ENCODE measurements at regions not wholly inside any gene's neighbourhood (a gene's known extent, or its start where the extent isn't known, plus 50 kb on each side); places are given as distances from the start of the nearest gene placed in this dataset.
"Not testable (repeated sequence)": the region's sequence is repeated elsewhere in the genome, so short reads cannot be mapped to it uniquely, and the experiment has no call there.

DNA sequence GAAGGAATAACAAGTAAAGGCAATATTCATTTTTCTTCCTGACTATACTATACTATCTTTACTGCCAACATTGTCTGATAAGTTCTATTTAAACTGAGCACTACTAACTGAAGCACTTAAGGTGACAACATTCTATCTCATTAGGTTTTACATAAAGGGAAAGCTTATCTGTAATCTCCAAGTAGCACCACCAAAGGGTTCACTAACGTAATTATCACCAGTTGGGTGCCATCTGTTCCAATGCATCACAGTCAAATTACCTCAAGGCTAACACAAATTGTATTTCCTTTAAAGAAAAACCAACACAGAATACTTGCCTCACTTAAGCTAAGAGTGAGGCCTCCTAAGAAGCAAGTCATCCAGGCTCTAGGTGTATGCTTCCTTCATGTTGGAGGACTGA is 453.8 kb downstream of the RAP2B start:
- no peak for DNase-seq (ENCODE audit: low read depth)

DNA sequence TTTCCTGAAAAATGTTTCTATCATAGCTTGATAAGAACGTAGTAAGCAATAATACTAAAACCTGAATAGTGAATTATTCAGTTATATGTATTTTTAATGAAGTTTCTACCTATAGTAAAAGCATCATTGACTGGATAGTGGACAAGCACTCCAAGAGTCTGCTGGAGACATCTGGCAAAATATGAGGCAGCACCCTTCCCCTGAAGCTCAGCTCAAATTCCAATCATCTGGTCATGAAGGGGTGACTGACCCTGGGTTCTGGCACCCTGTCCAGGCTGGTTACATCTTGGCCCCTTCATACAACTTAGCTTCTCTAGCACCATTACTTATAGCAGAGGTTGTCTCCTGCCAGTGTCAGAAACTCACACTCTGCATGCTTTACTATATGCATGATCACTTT is 455.4 kb downstream of the RAP2B start:
- DNase-seq (ENCODE audit: low read depth), result no peak

DNA sequence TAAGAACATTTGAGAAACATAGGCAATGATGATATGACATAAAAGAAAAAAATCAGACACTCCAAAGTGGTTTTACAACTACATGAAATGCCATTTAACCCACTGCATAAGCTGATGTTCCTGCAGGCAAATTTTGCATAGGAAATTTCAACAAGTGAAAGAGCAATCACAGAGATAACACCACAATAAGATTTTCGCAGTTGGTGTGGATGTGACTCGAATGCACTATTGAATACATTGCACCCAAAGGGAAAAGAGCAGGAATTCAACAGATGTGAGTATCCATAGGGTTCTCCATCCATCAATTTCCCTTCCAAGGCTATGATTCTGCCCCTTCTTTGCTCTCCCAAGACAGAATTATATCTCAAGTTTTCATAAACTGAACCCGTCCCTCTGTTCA is 456.1 kb downstream of the RAP2B start:
- no peak for DNase-seq (ENCODE audit: low read depth)

DNA sequence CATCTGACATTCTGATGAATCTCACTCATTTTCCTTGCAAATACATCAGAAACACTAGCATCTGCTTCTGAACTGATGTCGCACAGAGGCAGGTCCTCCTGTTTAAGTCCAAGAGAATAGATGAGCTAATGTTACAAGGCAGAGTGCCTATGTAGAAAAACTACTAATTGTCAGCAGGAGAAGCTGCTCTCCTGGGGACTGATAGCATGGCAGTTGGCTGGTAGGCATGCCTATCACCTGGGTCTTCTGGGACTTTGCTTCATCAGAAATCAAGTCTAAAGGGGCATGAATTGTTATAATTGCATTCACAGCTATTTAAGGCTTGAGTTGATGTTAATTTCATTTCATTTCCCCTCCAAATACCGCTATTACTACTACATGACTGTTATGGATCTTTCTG is 457.2 kb downstream of the RAP2B start:
- DNase-seq (ENCODE audit: low read depth), result no peak

DNA sequence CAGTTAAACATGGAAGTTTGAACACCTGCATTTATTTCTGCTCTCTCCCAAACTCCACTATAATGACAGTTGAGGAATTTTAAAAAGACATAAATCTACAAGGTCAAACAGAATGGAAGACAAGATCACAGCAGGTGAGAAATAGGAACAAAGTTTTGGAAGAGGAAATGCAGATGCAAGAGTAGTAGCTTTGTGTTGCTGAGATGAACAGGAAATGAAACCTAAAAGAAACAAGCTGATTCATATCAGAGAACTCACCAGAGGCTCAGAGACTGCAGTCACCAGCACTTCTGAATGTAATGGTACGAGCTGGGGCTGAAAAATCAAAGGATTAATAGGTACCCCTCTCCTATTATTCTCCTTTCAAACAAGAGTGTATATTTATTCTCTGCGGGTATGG is 459.9 kb downstream of the RAP2B start:
- DNase-seq (ENCODE audit: low read depth), result no peak

DNA sequence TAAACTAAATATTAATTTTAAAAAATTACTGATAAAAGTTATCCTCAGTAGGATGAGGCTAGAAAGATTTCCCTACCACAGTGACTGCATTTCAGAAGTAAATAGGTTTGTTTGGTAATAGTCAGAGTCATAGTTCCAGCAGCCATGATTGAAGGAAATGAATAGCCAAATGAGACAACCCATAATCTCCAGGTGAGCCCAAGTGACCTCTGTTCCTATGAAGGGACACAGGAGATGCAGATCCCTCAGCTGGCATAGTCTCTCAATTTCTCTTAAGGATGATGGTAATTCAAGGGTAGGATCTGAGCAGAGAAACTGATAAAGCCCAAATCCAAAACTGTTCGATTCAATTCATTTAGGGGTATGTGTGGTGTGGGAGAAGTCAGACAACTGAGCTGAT is 461.8 kb downstream of the RAP2B start:
- no peak for DNase-seq (ENCODE audit: low read depth)

DNA sequence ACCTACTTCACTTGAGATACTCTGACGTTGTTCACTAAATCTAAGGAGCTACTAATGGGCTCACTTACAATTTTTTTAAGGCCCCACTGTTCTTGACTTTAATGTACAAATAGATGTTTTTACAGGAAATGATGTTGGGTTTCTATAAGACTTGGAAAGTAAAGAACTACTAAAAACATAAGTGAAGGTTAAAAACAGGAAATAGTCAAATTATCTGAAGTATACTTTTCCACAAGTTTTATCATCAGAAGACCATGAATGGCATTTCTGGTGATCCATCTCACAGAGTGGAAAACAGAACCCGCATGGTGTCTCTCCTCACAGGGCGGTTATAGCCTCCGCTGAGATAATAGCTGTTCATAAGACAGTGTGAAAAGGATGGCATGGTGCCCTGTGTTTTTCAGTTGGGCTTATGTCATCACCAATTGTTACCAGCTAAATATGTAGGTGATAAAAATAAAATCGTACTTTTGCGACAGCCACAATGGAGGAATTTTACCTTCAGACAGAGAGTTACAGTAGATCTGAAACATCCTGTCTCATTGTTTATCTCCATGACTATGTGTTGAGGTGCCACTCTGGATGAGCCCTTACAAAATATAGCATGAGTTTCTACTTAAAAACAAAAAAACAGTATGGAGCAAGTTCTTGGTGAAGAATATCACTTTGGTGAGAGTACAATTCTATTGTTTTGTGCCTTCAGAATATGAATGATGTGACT is 462.4 kb downstream of the RAP2B start:
- no peak for DNase-seq (ENCODE audit: low read depth)

DNA sequence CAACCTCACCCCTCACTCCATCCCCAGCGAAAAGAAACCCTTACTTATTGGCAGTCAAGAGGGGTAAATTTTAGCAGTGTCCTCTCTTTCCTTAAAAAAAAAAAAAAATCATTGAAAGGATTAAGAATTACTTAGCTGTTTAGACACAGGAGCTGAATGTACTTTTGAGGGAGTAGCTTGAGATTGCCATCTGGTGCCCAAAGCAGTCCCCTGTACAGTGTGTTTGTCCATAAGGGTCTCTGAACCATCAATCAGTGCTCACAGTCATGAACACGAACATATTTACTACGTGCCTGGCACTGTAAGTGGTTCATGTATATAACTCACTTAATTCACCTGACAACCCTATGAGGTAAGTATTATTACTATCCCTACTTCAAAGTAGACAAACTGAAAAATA is 463.5 kb downstream of the RAP2B start:
- DNase-seq (ENCODE audit: low read depth), result no peak

DNA sequence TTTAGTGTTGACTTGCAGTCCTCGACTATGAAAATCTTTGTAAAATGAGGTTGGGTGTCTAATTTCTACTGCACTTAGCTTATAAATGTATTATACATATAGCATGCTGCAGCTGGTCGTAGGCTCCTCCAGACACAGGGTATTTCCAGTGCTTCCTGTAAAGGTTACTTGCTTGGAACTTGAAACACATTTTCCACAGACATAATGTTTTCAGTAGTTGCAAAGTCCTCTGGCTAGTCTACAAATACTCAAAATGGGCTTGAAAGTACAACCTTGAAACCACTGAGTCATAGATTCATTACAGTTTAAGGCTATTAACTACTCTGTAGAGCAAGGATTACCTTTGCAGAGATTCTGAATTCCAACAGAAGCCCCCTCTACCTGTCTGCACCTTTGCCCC is 464.1 kb downstream of the RAP2B start:
- no peak for DNase-seq (ENCODE audit: low read depth)

DNA sequence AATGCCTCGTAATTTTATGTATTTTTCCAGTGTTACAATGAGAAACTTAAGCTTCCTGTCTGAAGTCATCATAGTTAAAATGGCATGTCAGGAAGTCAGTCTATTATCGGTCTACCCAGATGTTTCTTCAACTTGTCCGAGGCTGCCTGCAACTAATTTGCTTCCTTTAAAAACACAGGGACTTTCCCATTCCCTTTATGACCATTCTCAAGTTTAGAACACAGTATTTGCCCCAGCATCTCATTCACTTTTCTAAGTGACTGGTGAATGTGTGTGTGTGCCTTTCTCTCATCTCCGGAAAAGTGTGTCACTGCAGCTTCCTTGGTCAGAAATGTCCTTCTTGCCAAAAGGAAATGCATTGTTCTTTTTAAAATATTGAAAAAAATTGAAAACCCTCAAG is 466.6 kb downstream of the RAP2B start:
- DNase-seq (ENCODE audit: low read depth), result no peak

DNA sequence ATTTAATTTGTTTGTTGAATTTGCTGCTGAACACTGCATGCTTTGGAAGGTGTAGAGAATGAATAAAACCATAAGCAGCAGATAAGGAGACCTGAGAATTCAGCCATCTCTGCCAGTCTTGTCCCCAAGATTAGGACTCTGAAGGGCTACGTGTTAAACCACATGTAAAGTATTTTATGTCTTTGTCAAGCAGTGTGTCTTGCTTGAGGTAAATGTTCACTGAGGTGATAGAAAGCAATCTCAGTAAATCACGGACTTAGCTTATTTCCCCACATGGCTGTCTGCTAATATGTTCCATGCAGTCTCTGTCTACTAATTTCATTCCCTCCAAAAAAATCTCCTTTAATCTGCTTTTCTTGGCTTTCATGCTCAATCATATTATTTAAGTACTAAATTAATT is 467.1 kb downstream of the RAP2B start:
- DNase-seq (ENCODE audit: low read depth), result no peak

DNA sequence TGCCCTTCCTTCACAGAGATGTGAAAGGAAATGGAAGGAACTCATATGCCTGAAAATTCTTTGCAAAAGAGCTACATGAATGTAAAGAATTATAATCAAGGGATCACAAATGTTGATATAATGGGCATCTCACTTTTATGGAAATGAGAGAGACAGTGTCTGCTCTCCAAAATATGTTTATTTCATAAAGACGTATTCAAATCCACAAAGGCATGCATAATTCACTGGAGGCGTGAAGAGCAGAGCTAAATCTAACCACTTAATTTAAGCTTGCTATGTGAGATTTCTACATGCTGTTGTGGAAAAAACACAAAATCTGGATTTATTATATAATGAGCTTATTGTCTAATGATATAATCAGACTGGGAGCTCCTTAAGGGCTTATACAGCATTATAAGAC is 469.1 kb downstream of the RAP2B start:
- DNase-seq (ENCODE audit: low read depth), result no peak

DNA sequence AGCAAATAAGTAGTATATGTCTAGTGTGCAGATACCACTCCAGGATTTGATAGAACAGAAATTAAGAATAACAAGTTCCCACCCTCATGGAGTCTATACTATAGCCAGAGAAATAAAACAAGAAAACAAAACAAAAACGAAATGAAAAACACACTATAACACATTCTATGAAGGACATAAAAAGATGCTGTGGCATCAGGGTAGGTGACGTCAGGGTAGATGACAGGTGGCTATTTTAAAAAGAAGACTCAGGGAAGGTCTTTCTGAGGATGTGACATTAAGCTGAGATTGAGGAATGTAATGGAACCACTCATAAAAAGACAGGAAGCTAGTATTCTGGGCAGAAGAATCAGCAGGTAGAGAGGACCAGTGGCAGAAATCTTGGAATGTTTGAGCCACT is 469.6 kb downstream of the RAP2B start:
- DNase-seq (ENCODE audit: low read depth), result no peak

DNA sequence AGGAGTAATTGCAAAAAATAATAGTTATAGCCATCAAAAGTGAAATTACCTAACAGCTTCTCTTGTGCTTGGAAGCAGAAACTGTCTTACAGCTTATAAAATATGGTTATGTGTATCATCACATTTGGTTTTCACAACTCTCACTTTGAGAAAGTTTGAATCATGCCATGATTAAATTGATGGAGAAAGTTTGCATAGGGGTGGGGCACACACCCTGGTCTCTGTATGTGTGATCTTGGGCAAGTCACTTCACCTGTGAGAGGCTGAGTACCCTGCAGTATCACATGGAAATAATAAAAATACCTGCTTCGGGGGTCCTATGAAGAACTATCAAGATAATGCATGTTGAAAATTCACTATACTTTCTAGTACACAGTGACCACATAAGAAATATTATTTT is 471.4 kb downstream of the RAP2B start:
- no peak for DNase-seq (ENCODE audit: low read depth)

DNA sequence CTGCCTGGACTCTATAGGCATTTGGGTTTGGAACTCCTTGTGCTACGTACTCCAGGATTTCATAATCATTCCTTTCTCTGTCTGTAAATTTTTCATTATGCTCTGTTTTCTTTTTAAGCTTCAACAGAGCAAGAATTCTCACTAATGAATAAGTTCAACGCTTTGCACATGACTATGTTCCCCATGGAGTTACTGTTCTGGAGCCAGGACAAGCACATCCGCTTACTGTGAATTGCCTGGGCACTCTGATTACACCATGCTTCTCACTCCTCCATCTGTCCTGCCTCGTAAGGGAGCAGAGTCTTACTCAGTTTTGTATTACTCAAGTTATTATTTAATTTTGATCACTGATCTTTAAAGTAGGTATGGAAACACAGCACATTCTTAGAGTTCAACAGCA is 472.7 kb downstream of the RAP2B start:
- DNase-seq (ENCODE audit: low read depth), result no peak

DNA sequence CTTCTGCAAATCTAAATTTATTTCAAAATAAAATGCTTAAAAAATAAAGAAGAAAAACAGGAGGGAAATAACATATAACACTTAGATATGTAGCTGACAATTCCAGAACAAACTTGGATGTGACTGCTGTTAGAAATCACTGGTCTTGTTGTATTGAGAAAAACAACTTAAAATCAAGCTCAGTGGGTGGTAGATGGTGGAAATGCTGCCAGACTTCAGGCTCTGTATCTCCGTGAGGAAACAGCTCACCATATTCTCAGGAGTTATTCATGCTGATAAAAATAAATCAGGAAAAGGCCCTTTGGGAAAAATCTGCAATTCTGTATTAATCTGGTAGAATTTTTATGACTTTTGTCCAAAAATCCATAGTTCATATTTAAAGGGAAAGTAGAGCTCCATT is 477.6 kb downstream of the RAP2B start:
- no peak for DNase-seq (ENCODE audit: low read depth)

DNA sequence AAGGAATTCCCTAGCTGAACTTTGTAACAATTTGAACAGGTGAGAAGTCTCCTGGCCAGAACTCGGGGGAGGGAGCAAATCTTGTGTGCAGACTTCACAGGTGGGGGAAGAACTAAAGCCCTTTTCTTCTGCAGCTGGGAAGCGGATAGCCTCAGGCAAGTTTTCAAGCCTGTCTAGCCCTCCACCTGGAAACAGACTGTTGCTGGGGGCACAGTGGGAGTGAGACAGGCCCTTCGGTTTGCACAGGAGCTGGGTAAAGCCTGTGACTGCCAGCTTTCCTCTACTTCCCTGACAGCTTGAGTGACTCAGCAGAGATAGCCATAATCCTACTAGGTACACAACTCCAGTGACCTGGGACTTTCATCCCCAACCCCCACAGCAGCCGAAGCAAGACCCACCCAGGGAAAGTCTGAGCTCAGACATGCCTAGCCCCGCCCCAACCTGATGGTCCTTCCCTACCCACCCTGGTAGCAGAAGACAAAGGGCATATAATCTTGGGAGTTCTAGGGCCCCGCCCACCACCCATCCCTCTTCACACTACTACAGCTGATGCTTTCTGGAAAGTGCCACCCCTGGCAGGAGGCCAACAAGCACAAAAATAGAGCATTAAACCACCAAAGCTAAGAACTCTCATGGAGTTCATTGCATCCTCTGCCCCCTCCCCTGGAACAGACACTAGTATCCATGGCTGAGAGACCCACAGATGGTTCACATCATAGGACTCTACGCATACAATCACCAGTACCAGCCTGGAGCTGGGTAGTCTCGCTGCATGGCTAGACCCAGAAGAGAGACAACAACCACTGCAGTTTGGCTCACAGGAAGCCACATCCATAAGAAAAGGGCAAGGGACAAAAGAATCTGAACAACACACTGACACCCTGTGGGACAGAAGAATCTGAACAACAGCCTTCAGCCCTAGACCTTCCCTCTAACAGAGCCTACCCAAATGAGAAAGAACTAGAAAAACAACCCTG is 479.0 kb downstream of the RAP2B start:
- DNase-seq (ENCODE audit: low read depth), result no peak

DNA sequence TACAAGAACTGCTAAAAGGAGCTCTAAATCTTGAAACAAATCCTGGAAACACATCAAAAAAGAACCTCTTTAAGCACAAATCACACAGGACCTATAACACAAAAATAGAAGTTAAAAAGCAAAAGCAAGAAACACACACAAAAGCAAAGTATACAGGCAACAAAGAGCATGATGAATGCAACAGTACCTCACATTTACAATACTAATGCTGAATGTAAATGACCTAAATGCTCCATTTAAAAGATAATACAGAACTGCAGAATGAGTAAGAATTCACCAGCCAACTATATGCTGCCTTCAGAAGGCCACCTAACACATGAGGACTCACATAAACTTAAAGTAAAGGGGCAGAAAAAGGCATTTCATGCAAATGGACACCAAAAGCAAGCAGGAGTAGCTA is 478.6 kb upstream of the ARHGEF26 start:
- DNase-seq (ENCODE audit: low read depth), result not testable (repeated sequence)

DNA sequence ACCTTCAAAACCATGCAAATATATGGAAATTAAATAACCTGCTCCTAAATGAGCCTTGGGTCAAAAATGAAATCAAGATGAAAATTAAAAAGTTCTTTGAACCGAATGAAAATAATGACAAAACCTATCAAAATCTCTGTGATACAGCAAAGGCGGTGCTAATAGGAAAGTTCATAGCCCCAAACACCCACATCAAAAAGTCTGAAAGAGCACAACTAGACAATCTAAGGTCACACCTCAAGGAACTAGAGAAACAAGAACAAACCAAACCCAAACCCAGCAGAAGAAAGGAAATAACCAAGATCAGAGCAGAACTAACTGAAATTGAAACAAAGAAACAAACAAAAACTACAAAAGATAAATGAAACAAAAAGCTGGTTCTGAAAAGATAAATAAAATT is 477.7 kb upstream of the ARHGEF26 start:
- DNase-seq (ENCODE audit: low read depth), result not testable (repeated sequence)

DNA sequence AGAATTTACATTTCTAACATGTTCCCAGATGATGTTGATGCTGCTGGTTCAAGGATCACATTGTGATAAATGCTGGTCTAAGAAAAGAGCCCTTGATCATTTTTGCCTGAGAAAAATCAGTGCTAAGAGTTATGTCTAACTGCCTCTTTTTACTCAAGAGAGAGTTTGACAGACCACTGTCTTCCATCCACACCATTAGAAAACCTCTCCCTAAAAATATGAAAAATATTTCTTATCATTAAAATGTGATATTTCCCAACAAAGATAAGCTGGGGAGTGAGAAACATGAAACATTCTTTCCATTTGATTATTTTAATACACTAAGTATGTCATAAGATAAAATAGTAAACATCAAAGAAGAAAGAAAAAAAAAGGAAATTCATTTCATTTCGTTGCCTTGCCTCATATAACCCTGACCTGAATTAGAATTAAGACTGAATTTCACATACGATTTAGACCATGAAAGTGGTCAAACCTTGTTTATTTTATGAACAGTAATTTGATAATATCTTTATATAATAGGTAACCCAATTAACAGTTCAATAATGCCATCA is 471.8 kb upstream of the ARHGEF26 start:
- DNase-seq (ENCODE audit: low read depth), result no peak

DNA sequence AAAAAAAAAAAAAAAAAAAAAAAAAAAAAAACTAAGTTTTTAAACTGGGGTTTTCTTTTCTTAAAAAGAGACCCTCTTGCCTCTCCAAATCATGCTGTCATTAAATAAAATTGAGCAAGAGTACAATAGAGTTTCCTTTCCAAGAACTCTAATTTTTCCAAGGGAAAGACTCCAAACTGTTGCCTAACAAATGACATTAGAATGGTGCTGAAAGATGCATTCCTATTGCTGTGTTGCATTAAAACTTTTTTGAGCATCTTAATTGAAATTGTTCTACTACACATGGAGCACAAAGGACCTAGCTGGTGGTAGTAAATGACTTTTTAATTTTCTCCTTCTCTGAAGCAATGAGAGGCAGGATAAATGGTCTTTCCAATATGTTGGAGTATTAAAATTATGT is 469.1 kb upstream of the ARHGEF26 start:
- DNase-seq (ENCODE audit: low read depth), result no peak

DNA sequence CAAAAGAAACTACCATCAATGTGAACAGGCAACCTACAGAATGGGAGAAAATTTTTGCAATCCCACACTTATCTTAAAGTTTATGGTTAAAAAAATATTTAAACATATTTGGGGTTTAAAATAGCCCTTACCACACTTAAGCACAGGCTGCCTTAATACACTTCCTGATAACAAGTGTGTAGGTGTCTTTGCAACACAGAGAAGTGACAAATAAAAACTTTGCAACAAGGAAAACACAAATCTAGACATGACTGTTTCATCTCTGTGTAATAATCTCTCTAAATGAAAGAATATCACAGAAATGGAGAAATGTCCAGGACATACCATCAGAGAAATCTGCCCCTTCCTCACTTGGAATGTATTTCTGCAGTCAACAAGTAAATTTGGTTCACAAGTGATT is 464.1 kb upstream of the ARHGEF26 start:
- no peak for DNase-seq (ENCODE audit: low read depth)

DNA sequence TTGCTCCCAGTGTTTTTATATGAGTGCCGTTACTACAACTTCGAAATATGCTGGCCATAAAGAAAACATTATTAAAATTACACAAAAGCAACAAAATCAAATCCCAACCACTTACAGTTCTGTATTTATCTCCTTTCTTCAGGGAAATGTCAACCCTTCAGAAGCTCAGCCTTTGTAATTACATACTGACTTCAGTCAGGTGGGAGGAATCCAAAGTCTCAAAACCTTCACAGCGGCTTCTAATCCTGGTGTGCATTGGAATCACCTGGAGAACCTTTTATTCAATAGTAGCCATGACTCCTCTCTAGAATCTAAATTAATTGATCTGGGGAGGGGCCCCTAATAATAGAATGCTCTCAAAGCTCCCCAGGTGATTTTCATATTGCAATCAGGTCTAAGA is 463.7 kb upstream of the ARHGEF26 start:
- no peak for DNase-seq (ENCODE audit: low read depth)
